ENCODE measurements at regions not wholly inside any gene's neighbourhood (a gene's known extent, or its start where the extent isn't known, plus 50 kb on each side); places are given as distances from the start of the nearest gene placed in this dataset.

DNA sequence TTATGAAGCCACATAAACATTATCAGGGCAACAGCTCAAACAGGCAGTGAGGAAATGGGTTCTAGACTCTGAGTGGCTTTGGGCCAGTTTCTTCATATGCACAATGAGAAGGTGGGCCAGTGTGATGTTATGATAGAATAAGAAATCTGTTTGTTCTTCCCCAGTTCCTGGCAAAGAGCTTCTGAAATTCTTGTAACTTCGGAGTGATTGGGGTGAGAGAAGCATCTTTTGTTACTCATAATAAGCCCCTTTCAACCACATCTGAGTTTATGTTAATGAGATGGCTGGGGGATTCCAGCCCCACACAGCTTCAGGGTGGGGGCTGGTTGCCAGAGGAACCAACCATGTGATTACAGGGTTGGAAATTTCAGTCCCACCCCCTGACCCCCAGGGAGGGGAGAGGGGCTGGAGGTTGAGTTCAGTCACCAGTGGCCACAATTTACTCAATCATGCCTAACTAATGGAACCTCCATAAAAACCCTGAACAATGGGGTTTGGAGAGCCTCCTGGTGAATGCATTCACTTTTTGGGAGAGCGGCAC lies 57.0 kb upstream of the FRMD4B start:
- TF ChIP-seq, protein P1, sequence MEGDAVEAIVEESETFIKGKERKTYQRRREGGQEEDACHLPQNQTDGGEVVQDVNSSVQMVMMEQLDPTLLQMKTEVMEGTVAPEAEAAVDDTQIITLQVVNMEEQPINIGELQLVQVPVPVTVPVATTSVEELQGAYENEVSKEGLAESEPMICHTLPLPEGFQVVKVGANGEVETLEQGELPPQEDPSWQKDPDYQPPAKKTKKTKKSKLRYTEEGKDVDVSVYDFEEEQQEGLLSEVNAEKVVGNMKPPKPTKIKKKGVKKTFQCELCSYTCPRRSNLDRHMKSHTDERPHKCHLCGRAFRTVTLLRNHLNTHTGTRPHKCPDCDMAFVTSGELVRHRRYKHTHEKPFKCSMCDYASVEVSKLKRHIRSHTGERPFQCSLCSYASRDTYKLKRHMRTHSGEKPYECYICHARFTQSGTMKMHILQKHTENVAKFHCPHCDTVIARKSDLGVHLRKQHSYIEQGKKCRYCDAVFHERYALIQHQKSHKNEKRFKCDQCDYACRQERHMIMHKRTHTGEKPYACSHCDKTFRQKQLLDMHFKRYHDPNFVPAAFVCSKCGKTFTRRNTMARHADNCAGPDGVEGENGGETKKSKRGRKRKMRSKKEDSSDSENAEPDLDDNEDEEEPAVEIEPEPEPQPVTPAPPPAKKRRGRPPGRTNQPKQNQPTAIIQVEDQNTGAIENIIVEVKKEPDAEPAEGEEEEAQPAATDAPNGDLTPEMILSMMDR (conservative IDR thresholded peaks at IDR 0.05): no peak
- TF ChIP-seq ZFX (IDR thresholded peaks at IDR 0.05): no peak

All from C4-2B (cell line).